KG1 (cell line): ENCODE measurements at regions not wholly inside any gene's neighbourhood (a gene's known extent, or its start where the extent isn't known, plus 50 kb on each side); places are given as distances from the start of the nearest gene placed in this dataset.
"Not testable (repeated sequence)": the region's sequence is repeated elsewhere in the genome, so short reads cannot be mapped to it uniquely, and the experiment has no call there.

Experiments used
- DNase-seq: peaks from one replicate; lab custom pipeline; 2025; lab: John Stamatoyannopoulos, UW

DNA sequence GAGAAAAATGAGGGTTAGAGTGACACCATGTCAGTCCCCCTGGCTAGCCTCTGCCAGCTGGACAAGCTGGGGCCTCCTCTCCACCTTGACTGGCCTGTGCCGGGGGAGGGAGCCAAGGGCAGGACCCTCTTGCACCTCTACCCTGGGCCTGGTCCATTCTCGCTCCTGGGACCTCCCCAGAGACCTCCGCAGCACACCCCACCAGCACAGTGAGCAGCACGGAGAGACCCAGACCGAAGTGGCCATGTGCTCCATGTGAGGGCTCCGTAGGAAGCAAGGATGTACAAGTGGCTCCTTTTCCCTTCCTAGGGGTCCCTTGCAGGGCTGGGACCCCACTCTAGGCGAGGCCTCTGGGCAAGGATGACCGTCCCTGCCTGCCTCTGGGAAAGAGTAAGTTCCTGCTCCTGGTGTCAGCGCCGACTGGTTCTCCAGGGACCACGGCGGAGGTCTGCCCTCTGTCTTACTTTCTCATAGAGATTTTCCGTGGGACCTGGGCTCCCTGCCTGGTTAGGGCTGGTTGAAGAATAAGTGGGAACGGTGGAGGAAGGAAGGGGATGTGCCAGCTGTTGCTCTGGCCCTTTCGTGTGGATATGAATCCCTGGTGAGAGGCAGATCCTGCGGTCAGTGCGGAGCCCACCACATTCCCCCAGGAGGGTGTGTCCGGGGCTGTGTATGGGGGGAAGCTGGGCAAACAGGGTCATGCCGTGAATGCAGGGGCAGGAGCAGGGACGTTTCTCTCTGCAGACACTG lies 124.2 kb downstream of the METRNL start:
- no peak for DNase-seq

- no peak for DNase-seq
Measured at GRCh38 chr17:83204230-83204725, 124.9 kb downstream of the METRNL start.

DNA sequence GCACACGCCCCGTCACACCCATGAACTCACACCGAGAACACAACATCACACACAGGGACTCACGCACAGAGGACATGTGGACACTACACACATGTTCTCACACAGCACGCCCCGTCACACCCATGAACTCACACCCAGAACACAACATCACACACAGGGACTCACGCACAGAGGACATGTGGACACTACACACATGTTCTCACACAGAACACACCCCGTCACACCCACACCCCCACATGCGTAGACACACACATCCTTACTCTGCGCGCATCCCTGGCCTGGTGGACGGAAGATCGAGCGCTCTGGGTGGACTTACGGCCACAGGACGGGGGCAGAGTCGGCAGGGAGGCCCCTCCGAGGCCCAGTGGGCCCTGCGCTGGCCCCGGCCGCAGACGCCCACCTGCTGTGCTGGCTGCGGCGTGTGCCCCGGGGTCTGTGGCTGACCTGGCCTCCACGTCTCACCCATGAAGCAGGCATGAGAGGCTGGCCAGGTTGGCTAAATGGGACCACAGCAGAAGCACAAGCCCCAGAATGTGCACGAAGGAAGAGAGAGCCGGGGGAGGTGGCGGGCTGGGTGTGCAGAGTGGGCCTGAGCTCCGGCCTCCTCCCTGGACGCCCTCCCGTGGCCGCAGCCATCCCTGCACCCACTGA lies 125.5 kb downstream of the METRNL start:
- DNase-seq: not testable (repeated sequence)

DNA sequence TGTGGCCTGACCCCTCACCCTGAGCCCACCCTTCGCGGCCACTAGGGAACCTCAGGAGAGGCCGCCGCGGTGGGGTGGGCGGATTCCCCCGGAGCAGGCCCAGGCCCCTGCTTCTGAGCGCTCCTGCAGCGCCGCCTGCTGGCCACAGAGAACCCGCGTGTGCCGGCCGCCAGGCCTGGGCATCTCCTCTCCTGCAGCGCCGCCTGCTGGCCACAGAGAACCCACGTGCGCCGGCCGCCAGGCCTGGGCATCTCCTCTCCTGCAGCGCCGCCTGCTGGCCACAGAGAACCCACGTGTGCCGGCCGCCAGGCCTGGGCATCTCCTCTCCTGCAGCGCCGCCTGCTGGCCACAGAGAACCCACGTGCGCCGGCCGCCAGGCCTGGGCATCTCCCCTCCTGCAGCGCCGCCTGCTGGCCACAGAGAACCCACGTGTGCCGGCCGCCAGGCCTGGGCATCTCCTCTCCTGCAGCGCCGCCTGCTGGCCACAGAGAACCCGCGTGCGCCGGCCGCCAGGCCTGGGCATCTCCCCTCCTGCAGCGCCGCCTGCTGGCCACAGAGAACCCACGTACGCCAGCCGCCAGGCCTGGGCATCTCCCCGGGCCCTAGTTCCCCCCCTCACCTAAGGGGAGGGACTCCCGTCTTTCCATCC lies 126.1 kb downstream of the METRNL start:
- DNase-seq: not testable (repeated sequence)

- DNase-seq: not testable (repeated sequence)
Measured at GRCh38 chr17:83206036-83206394, 126.6 kb downstream of the METRNL start.

- DNase-seq: not testable (repeated sequence)
Measured at GRCh38 chr17:83206819-83207588, 127.6 kb downstream of the METRNL start.

DNA sequence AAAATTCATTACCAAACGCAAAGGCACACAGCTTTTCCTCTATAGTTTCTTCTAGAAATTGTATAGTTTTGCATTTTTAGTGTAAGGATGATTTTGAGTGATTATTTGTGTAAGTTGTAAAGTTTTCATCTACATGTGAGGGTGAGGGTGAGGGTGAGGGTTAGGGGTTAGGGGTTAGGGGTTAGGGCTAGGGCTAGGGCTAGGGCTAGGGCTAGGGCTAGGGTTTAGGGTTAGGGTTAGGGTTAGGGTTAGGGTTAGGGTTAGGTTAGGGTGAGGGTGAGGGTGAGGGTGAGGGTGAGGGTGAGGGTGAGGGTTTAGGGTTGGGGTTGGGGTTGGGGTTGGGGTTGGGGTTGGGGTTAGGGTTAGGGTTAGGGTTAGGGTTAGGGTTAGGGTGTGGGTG lies 167.6 kb downstream of the METRNL start:
- not testable (repeated sequence) for DNase-seq
